Activated CD4-positive, alpha-beta T cell treated with anti-CD3 and anti-CD28 coated beads, Interleukin-10, Interleukin-2, amounts not matched to agents 100 ng/mL and 50 ng/mL, durations not matched to agents 16 hours and 8 hours (primary cell): ENCODE measurements at regions not wholly inside any gene's neighbourhood (a gene's known extent, or its start where the extent isn't known, plus 50 kb on each side); places are given as distances from the start of the nearest gene placed in this dataset.

Experiments
- DNase-seq: peaks from one replicate; pipeline ENCODE4 v3.0.0-alpha.2; 2020

DNA sequence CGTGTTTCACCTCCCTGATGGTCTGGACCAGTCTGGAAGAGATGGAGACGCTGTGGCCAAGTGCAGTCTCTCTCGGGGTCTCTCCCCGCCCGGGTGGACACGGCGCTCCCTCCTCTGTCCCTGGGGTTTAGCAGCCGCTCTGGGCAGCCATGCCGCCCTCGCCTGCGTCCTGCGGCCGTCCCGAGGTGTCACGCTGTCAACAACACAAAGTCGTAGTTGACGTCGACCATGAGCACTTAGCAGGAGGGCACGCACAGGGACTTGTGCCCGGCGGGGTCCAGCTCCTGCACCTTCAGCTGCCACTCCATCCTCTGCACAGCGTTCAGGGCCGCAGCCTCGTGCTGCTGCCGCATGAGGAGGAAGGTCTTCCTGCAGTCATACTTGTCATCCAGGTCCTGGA lies 368.9 kb downstream of the CDH9 start:
- no peak for DNase-seq

DNA sequence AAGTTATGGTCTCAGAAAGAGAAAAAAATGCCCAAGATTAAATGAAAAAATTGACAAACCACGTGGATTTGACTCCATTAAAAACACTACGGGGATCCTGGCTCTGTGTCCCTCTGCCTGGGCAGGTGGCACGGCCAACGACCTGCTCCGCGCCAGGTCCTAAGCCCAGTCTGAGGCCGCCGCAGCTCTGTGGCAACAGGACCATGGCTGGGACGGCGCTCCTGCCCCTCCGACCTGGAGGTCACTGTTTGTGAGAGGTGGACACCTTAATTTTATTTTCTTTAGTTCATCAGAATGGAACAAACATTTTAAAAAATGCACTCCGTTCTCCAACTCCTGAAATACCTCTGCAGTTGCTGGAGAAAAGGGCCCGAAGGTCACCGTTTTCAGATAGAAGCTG lies 369.4 kb downstream of the CDH9 start:
- DNase-seq, result no peak

DNA sequence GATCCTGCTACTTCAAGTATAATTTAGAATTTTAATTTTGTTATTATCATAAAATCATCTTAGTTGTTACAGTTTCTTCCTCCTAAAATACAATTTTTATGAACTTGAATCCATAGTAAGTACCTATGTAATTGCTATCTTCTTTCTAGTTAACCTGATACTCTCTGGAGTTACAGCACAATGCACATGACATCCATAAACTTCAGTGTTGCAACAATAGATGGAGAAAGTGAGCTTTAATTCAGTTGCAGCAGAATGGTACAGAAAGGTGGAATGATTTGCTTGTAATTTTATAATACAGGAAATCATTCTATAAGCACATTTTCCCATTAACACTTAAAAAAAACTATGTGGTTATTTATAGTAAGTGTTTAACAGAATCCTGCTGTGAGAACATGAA lies 372.0 kb downstream of the CDH9 start:
- no peak for DNase-seq

DNA sequence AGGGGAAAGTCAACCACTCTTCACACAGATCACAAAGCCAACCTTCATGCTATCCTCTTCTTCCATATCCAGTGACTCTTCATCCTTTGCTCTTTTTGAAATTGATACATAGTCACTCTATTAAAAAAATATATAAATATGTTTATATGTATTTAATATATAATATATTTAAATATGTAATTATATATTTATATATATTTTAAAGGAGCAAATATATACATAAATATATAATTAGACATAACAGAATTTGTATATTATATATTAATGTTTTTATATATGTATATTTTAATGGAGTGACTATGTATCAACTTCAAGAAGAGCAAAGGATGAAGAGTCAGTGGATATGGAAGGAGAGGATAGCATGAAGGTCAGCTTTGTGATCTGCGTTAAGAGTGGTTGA lies 374.9 kb downstream of the CDH9 start:
- no peak for DNase-seq

DNA sequence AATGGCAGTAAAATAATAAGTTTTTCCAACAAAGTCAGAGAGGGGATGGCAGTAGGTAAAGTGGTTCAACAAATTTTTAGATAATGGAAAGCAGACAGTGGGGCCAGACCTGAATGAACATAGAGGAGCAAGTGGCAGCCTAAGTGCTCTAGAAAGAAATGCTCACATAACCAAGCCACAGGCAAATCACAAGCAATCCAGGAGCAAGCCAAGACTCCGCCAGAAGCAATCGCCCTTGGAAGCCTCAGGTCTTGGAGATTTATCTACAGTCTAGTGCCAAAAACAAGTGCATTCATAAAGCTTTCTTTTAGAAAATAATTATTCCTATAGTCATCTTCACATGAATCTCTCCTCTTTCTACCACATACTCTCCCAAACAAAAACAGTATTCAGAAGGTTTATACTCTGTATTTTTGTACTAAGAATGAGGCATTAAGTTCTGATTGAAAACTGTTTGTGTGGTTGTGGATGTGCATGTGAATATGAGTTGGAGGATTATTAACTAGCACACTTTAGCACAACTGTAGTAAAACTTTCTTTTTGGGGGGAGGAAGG lies 375.5 kb downstream of the CDH9 start:
- DNase-seq, result no peak

DNA sequence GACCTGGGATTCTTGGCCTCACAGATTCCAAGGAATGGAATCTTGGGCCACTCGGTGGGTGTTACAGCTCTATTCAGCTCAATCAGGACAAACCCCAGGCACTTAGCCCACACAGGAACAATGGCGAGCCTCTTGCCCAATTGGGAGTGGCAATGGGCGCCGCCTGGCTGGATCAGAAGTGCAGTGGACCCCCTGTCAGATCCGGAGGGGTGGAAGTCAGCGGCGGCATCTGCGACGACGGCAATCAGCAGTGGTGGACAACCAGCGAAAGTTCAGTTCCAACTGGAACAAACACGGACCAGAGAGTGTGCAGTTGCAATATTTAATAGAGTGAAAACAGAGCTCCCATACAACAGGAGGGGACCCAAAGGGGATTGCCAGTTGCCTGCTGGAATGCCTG lies 378.3 kb downstream of the CDH9 start:
- no peak for DNase-seq

DNA sequence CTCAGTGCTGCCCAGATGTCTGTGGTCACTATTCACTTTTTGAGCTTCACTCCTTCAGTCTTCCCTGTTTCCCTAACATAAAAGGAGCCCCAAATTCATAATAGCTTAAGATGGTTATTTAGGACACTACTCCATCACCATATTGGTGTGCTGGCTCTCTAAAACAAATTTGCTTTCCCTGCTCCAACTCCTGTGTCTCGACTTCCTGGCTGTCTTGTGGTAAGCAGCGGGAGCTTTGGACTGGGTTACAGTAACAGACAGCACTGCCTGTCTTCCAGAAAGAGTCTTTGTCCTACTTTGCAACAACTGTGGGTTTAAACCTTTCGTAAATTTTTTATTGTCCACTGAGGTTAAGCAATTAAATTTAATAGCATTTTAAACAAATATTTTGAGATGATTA lies 389.4 kb downstream of the CDH9 start:
- no peak for DNase-seq

DNA sequence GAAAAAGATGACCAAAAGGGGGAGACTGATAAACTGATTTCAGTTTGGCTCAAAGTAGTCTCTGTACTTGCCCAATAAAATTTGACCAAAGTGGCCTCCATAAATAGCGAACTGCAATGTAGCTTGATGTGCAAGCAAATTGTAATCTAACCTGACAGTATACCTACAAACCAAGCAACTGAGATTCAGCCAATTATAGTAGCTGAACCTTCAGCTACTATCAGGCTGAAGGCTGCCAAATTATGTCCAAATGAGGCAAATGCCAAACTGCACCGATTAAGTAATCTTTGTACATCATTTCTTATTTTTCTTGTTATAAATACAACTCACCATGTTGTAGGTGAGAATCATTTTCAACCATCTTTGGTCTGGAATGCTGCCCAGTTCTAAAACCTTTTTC lies 390.6 kb downstream of the CDH9 start:
- DNase-seq, result no peak

DNA sequence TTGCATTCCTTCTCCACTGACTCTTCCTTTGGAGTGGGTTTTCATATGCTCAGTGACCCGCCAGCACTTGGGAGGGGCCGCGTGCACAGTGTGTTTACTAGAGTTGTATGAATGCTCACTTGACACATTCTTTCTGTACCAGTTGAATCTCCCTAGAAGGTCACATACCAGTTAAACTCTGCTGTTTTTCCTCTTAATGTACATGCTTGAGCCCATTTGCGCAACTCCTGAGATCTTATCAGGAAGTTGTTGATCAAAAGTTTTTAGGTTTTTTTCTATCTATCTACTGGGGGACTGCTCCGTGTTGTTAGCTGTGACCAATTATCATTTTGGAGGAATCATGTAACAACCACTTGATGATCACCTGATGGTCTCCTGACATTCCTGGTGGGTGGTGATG lies 392.7 kb downstream of the CDH9 start:
- DNase-seq, result no peak

DNA sequence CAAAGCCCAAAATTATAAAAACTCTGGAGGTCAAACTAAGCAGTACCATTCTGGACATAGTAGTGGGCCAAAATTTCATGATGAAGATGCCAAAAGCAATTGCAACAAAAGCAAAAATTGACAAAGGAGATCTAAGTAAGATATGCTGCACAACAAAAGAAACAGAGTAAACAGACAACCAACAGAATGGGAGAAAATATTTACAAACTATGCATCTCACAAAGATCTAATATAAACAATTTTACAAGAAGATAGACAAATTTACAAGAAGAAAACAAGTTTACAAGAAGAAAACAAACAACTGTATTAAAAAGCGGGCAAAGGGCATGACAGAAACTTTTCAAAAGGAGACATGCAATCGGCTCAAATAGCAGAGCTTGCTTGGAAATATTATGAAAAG lies 396.9 kb downstream of the CDH9 start:
- DNase-seq, result no peak

DNA sequence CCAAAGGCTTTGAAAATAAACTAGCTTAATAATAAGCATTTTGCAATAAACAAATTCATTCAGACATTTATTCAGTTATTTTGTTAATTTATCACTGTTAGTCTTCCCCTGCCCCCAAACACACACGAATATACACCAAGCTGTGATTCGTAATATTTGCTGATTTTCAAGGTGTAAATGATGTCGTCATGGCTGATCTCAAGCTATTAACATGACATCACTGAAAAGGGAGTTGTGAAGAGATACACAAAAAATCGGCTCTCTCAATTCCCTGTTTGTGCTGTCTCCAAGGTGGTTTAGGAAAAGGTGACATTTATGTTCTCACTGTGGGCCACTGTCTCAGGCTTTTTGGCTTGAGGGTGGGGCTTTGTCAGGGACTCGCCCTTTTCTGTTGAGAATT lies 413.3 kb downstream of the CDH9 start:
- DNase-seq, result no peak

DNA sequence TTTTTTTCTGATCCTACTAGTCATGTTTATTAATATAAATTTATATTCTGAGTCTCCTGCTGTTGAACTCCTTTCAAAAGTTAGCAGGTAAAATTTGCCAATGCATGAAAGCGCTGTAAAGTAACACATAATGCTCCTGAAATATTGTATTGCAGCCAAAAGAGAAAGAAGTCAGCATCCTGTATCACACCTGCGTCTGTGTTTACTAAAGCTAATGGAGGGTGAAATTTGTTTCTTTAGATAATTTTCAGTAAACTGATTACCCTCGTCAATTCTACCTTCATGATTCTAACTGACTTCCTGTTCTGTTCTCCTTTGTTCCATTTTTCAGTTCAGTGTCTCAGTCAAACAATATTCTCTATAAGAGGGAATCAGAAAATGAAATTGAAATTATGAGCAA lies 415.4 kb downstream of the CDH9 start:
- DNase-seq, result no peak

DNA sequence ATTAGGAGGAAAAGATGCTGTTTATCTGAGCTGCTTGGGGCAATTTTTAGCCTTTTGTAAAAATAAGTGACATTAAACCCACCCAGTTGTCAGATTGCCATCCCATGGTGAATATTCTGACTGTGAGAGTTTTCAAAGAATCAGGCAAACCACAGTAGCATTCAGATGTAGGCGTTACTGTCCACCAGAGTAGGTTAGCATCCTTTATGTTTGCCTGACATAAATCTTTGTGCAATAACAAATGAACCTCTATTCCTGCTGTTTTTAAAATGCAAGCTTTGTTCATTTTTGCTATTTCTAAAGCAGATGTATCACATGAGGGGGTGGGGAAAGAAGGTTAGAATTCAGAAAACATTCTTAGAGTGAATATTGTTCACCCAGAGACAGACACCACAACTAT lies 427.8 kb downstream of the CDH9 start:
- no peak for DNase-seq

DNA sequence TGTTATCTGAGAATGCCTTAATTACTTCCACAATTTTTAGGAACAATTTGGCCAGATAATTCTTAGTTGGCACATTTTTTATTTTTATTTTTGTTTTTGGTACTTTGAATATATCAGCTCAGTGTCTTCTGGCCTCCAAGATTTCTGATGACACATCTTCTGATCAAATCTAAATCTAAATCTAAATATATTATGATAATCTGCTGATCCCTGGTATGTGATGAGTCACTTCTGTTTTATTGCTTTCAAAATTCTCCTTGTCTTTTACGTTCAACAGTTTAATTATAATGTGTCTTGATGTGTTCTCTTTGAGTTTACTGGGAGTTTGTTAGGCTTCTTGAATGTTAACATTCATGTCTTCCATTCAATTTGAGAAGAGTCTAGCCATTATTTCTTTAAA lies 436.8 kb downstream of the CDH9 start:
- DNase-seq, result no peak

DNA sequence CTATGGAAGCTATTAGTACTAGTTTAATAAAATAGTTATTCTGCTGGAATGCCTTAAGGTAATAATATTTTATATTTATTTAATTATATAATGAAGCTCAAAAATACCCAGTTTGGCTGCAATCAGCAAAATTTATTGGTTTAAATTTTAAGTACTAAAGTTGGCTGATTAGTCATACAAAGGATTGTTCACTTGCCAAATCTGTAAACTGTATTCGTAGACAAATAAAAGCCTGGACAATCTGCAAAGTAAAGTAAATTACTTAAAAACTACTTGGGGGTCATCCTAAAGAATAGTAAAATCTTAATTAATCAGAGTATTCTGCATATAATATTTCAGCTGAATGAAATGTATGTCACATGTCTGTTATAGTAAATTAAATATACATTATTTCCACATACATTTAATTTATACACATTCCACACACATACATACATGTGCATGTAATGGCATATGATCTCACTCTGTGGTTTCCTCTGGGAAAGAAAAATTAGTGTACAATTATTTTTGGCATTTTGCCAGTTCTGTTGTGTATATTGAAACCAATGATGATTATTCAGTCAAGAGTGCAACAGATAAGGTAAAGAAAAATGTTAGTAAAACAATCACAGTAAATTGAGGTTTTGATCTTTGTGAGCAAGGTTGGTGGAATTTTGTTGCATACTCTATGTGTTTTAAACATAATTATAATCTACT lies 455.9 kb downstream of the CDH9 start:
- DNase-seq, result no peak

DNA sequence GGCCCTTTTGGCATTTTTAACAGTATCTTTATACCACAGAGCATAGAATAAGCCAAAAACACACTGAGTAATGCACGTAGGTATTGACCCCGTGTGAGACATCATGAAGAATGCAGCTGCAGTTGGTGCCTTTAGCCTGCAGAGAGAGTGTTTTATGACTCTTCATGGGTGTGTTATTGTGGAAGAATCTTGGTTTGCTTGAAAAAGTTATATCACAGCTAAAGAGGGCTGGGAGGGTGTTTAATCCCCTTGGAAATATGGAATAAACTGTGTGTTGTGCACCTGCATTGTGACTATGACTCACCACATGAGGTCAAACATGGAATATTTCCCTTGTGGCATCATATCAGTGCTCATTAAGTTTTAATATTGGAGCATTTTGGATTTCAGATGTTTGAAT lies 458.7 kb downstream of the CDH9 start:
- no peak for DNase-seq

DNA sequence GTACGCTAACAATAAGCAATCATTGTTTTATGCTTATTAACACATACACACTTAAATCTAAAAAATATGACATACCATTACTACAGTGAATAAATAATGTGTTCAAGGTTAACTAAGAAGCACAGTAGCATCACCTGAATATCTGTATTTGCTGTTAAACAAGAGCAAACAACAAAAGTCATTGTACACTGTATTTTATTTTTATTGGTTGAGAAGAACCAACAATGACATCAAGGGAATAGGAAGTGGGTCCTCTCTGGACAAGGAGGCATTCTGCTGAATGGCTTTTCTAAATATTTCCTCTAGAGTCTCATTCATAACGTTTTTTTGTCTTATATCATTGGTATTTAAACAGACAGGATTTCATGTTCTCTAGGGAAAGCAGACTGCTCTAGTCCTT lies 460.4 kb downstream of the CDH9 start:
- no peak for DNase-seq

DNA sequence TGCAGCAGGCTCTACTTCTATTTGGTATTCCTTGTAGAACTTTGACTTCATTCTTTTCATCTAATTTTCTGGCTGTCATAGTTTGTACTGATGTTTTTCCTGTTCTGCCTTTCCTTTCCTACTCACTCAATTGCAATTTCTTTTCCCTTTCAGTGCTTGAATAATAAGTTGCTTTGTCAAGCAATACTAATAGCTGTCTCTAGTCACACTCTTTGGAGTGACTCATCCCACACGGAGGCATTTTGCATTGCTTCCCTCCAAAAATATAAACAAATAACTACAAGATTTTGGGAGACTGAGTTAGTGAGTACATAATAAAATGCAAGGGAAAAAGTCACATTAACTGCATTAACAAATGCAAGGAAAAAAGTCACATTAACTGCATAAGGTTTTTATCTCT lies 465.9 kb downstream of the CDH9 start:
- DNase-seq, result no peak

DNA sequence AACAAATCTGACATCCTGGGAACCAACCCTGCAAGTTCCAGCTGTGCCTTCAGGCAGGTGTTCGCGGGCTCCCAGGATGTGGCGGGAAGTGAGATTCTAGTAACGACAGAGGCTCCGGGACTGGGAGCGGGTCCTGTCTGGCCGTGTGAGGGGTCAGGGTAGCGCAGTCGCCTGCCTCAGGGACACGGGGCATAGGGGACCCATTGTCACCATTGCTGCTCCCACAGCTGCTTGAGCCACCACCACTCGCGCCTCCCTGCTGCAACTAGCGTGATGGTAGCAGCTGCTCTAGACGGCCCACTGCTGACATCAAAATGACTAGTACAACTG lies 468.5 kb downstream of the CDH9 start:
- DNase-seq, result no peak

DNA sequence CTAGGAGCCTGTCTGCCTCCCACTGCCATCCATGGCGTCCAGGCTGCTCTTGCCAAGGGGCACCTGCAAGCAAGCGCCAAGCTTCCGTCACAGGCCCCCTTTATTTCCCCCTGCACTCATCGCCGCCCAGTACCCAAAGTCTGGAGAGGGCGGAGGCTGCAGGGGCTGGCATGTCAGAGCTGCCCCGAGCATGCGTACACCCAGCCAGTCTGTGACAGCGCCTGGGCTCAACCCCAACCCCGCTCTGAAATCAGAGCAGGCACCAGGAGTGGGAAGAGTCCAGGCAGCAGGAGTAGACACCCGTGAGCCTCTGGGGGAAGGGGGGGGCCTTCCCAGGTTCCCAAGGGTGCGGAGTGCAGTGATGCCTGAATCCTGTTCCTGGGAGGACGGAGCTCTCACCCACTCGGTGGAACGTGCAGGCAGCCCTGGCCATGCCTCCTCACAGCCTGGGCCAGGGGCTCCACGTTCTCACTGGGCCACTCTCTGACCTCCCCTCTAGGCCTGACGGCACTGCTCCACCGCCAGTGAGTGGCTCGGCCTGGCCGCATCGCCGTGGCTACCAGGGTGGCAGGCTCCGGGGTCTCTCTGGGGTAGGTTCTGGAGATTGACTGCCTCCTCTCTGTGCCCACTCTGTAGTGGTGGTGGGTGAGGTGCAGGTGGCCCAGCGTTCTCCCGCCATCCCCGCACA lies 469.0 kb downstream of the CDH9 start:
- no peak for DNase-seq

DNA sequence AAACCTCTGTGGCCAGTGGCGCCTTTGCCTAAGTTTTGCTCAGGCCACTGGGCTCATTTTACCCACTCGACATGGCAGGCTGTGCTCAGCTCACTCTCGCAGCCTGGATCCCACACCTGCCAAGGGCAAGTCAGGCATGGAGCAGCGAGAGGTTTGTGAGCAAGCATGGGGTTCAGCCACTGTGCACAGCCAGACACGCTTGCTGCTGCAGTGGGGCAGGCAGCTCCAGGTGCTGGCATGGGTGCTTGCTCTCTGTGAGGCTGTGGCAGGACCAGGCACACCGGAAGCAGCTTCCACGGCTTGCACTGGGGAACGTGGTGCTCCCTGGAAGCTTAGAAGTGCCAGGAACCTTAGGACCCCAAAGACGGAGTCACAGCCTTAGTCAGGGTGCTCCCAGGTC lies 470.1 kb downstream of the CDH9 start:
- DNase-seq, result no peak

DNA sequence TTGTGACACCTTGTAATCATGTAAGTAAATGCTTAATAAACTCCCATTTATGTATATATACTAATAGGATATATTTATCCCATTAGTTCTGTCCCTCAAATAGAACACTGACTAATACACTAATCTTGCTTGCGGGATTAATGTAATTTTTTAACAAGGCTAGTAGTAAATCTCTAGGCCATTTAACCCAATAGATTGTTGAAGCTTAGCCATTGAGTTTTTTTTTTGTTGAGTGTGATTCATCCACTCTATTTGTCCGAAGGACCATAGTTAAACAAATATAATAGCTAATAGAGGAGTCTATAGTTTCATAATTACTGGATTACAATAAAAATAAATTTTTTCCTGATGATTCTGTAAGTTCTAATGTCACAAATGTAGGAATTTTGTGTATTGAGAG lies 474.4 kb downstream of the CDH9 start:
- DNase-seq, result no peak

DNA sequence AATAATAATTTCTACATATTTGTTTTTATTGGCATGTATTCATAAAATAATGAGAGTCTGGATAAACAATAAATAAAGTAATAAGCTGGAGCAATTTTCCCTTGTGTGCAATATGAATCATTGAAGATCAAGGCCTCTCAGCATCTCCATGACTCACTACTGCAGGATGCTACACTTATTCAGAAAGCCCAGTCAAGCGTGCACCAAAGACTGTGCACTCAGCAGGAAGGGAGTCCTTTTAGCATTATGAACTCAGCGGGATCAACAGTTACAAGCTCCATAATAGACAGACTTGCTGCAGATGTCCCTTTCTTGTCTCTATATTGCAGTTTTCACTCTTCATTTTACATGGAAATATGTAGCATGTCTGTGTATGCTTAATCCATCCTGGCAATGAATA lies 485.3 kb downstream of the CDH9 start:
- DNase-seq, result no peak

DNA sequence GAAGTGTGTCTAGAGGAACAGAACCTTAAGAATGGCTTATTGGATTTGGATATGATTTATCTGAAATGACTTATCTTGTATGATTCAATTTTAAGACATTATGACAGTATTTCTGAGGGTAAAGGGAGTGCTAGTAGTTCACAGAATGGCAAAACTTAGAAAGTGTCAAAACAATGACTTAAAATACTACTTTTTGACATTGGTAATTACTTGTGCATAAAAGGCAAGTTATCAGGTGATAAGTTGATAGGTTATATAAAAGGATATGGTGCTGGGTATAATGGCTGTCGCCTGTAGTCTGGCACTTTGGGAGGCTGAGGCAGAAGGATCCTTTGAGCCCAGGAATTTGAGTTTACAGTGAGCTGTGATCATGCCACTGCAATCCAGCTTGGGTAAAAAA lies 494.4 kb downstream of the CDH9 start:
- DNase-seq, result no peak

DNA sequence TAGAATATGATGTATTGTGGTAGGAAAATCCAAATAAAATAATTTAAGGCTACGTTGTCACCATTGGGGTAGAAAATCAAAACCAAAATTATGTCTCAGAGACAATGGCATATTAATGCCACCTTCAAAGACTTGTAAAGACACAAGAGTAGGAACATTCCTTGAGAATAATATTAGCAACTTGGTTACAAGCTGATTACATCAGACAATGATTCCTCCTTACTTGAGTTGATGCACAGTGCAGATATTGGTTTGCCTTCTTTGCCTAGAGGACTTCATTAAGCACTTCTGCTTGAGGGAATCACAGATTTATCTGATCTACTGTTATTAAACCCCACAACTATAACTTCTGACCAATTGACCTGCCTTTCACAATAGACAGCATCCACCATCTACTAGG lies 500.2 kb downstream of the CDH9 start:
- no peak for DNase-seq
